HepG2 (cell line): ENCODE measurements at regions not wholly inside any gene's neighbourhood (a gene's known extent, or its start where the extent isn't known, plus 50 kb on each side); places are given as distances from the start of the nearest gene placed in this dataset.

Experiments used
- ATAC-seq: fragments of 200-7000 bp; cut with Tn5 transposase; 3 replicates; pipeline ENCODE4 v1.9.1; 2020; ENCODE audit warnings: mild to moderate bottlenecking, moderate library complexity
- BruUV-seq: library from RNA; stranded (reverse); fragments of 400-500 nt; replicated peaks from 2 replicates; lab custom pipeline; 2021; lab: Mats Ljungman, UMichigan
- CTCF ChIA-PET: fragments of 300-600 bp; formaldehyde crosslinking; extraction: SDS; loops from one replicate; lab custom pipeline; 2021; ENCODE audit warnings: low total read pairs, inconsistent platforms, low intra/inter-chr PET ratio; lab: Yijun Ruan, JAX
- POLR2A ChIA-PET: fragments of 350-600 bp; sonication (Branson Sonifier 250); formaldehyde crosslinking; loops from one replicate; lab custom pipeline; 2020; ENCODE audit warnings: antibody characterized with exemption, inconsistent platforms; lab: Yijun Ruan, JAX
- DNase-seq: peaks from one replicate; pipeline ENCODE4 v3.0.0-alpha.2; 2015; ENCODE audit warnings: low spot score
- FAIRE-seq: peaks from 3 replicates; lab custom pipeline; 2011; peaks lifted over from hg19 to GRCh38; lab: Jason Lieb, UNC
- H2AFZ ChIP-seq: one replicate; pipeline ENCODE4 v1.6.1; 2011; ENCODE audit warnings: low read length, inconsistent platforms
- H3K27ac ChIP-seq: fragments of 300-600 bp; 3 replicates; pipeline ENCODE4 v1.8.0; 2011; ENCODE audit warnings: mixed run types, mild to moderate bottlenecking, mixed read lengths, low read length, inconsistent platforms; ENCODE audit not compliant: insufficient read depth; ENCODE audit errors: extremely low read length
- H3K27me3 ChIP-seq, 2 experiments: fragments of 200-600 bp in 1 of 2; 2 replicates in 1 of 2; 3 replicates in 1 of 2; pipeline versions ENCODE4 v1.6.0 to v1.8.0; 2011; ENCODE audit warnings: low read length in 2 of 2, mild to moderate bottlenecking in 2 of 2, moderate library complexity in 2 of 2, inconsistent platforms in 1 of 2; ENCODE audit not compliant: insufficient read depth in 2 of 2, control insufficient read depth in 1 of 2
- H3K36me3 ChIP-seq, 2 experiments: fragments of 200-600 bp in 1 of 2; replicated peaks in 1 of 2; 2 replicates in 1 of 2; 3 replicates in 1 of 2; pipeline versions ENCODE4 v1.5.1 to v1.8.0; 2011; ENCODE audit warnings: low read length in 2 of 2, inconsistent platforms in 1 of 2; ENCODE audit not compliant: insufficient read depth in 2 of 2, control insufficient read depth in 1 of 2
- H3K4me1 ChIP-seq: 2 replicates; pipeline ENCODE4 v1.5.1; 2012; ENCODE audit warnings: low read length, inconsistent platforms; ENCODE audit not compliant: insufficient read depth
- H3K4me2 ChIP-seq: 2 replicates; pipeline ENCODE4 v1.6.0; 2011; ENCODE audit warnings: low read depth, low read length, inconsistent platforms
- H3K4me3 ChIP-seq, 3 experiments: fragments of 200-600 bp in 1 of 3; sonication (generic), shearing (Covaris generic) in 1 of 3; replicated peaks in 1 of 3; 2 replicates each; pipeline ENCODE4 v1.5.1; 2011 to 2016; ENCODE audit warnings: low read length in 3 of 3, inconsistent platforms in 2 of 3, low read depth in 2 of 3, mild to moderate bottlenecking in 2 of 3, control low read depth in 1 of 3, mixed read lengths in 1 of 3; ENCODE audit not compliant: insufficient read depth in 1 of 3
- H3K79me2 ChIP-seq: one replicate; pipeline ENCODE4 v1.6.1; 2011; ENCODE audit warnings: low read length, inconsistent platforms; ENCODE audit not compliant: insufficient read depth
- H3K9ac ChIP-seq: 2 replicates; pipeline ENCODE4 v1.6.0; 2011; ENCODE audit warnings: mild to moderate bottlenecking, low read depth, low read length, inconsistent platforms; ENCODE audit not compliant: insufficient read depth
- H3K9me3 ChIP-seq: 2 replicates; pipeline ENCODE4 v1.5.1; 2012; ENCODE audit warnings: mild to moderate bottlenecking, low read length
- H4K20me1 ChIP-seq: 2 replicates; pipeline ENCODE4 v1.6.0; 2011; ENCODE audit warnings: inconsistent platforms, mild to moderate bottlenecking, low read length, moderate library complexity; ENCODE audit not compliant: insufficient read depth
- JUNB ChIP-seq: sonication (generic); formaldehyde crosslinking; IDR thresholded peaks from 2 replicates; pipeline ENCODE4 v1.8.0; 2022; ENCODE audit warnings: missing genetic modification reagents, mild to moderate bottlenecking, borderline replicate concordance
- RAD51 ChIP-seq: fragments of 450-650 bp; IDR thresholded peaks from 2 replicates; pipeline ENCODE4 v1.6.1; 2016; ENCODE audit warnings: borderline replicate concordance
- SIX4 ChIP-seq: sonication (generic); formaldehyde crosslinking; IDR thresholded peaks from 2 replicates; pipeline ENCODE4 v1.4.0; 2020; ENCODE audit warnings: missing genetic modification reagents
- TMF1 ChIP-seq: sonication (generic); formaldehyde crosslinking; IDR thresholded peaks from 2 replicates; pipeline ENCODE4 v1.8.1; 2022; ENCODE audit warnings: low read depth, missing genetic modification reagents
- WGBS: methylation state at CpG from one replicate; pipeline ENCODE4 v1.1.6; 2017; ENCODE audit warnings: low lambda C conversion rate; 5-methylcytosine and 5-hydroxymethylcytosine counted together
- in situ Hi-C: cut with HindIII; loops from 2 replicates; pipeline ENCODE4 v1.10.0; 2017; ENCODE audit warnings: low pct_unique_long_range_greater_than_20kb; ENCODE audit not compliant: extremely low pct_ligation_motif_present
- intact Hi-C: fragments of 100-400 bp; cut with micrococcal nuclease; formaldehyde crosslinking; loops from one replicate; pipeline ENCODE4 v1.10.0; 2022; ENCODE audit not compliant: unreplicated experiment

DNA sequence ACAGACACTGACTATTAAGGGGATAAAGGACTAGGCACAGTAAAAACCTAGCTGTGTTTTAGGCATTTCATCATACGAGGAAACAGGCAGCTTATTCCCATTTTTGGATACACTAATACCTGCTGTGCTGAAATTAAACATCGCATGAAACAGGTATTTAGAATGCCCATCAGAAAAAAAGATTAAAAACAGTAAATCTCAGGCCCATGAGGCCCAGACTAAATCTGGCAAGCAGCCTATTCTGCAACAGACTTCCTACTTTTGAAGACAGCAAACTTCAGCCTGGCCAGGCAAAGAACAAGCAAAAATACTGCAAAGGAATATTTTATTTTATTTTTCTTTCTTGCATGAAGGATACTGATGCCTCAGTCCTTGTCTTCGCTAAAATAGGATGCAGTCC is 240.2 kb downstream of the LMO4 start:
- no peaks in the 10 kb centered on the region for H3K9me3 ChIP-seq

DNA sequence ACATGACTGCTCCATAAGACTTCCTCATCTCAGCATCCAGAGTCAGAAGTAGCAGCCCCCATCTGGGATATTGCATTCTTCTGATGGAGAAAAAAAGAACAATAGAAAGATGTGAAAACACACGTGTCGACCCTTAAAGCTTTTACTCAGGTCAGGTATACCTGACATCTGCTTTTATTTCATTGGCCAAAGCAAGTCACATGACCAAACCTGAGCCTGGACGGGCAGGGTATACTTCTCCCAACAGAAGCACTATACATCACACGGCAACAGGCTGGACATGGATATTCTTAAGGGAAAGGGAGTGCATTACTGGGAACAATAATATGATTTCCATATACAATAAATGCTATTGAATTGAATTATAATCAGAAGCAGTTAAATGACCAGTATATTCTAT is 243.3 kb downstream of the LMO4 start:
- CTCF ChIA-PET: no interaction called here
- no peak for DNase-seq
- in situ Hi-C loops (no loop called here), intact Hi-C loops (no loop called here)
- Histone ChIP-seq H3K4me3 (no peak overlapping the region), H3K36me3 (no peaks in the 10 kb centered on the region), H3K79me2 (no peaks in the 10 kb centered on the region), H3K4me2 (no peak overlapping the region), H2AFZ (no peak overlapping the region), H3K27ac (no peak overlapping the region), H3K4me1 (no peaks in the 10 kb centered on the region), H3K9ac (no peak overlapping the region), H3K27me3 (no peaks in the 10 kb centered on the region), H4K20me1 (no peaks in the 10 kb centered on the region), H3K9me3 (no peaks in the 10 kb centered on the region)
- TF ChIP-seq TMF1 (CRISPR knock-in tag) (no peak), RAD51 (peak; percentile 9; the same call in 1 of the 2 replicates)
- no peak for ATAC-seq
- no peak for FAIRE-seq
- BruUV-seq: no TSS peak
- whole genome bisulfite sequencing: 51% methylated on average over 4 of the region's 4 CpGs
- POLR2A ChIA-PET: no interaction called here

More for the DNA sequence above, 240.2 kb downstream of the LMO4 start:
- Histone ChIP-seq H4K20me1 (no peaks in the 10 kb centered on the region), H3K9ac (no peak overlapping the region), H3K27ac (no peak overlapping the region), H3K36me3 (no peaks in the 10 kb centered on the region), H3K4me2 (no peak overlapping the region), H3K4me1 (no peaks in the 10 kb centered on the region), H2AFZ (no peak overlapping the region)
- FAIRE-seq (no peak), ATAC-seq (no peak)
- in situ Hi-C loops: no loop called here
- no peak for TF ChIP-seq JUNB
- TF ChIP-seq SIX4 (CRISPR knock-in tag): no peak
- TF ChIP-seq, all 625 proteins: peak for 0
- BruUV-seq: no TSS peak
- intact Hi-C loops: no loop called here
- ChIA-PET CTCF (no interaction called here), POLR2A (no interaction called here)
- Histone ChIP-seq H3K4me3 (no peak overlapping the region), H3K27me3 (no peaks in the 10 kb centered on the region), H3K79me2 (no peaks in the 10 kb centered on the region)
- 33% methylated on average over 3 of the region's 3 CpGs for WGBS
- DNase-seq: no peak
